WTC11 (cell line): ENCODE measurements at regions not wholly inside any gene's neighbourhood (a gene's known extent, or its start where the extent isn't known, plus 50 kb on each side); places are given as distances from the start of the nearest gene placed in this dataset.

Source experiments
- ATAC-seq: fragments of 200-7000 bp; cut with Tn5 transposase; 2 replicates; pipeline ENCODE4 v1.10.0; 2021; ENCODE audit warnings: mild to moderate bottlenecking, moderate library complexity
- CTCF ChIA-PET: fragments of 300-600 bp; sonication (Branson Sonifier 250); formaldehyde crosslinking; loops from one replicate; lab custom pipeline; 2021; ENCODE audit warnings: antibody characterized with exemption; lab: Charles Lee
- POLR2A ChIA-PET: fragments of 350-600 bp; sonication (Branson Sonifier 250); formaldehyde crosslinking; loops from one replicate; lab custom pipeline; 2021; ENCODE audit warnings: antibody characterized with exemption; lab: Charles Lee
- DNase-seq: peaks from one replicate; pipeline ENCODE4 v3.0.0; 2021; ENCODE audit warnings: low spot score
- H3K27ac Mint-ChIP-seq: 2 replicates; pipeline ENCODE4 v1.8.0; 2021; ENCODE audit warnings: mixed read lengths
- H3K27me3 Mint-ChIP-seq: 2 replicates; pipeline ENCODE4 v1.8.0; 2021; ENCODE audit warnings: low read depth, mild to moderate bottlenecking, moderate library complexity, mixed read lengths
- H3K36me3 Mint-ChIP-seq: 2 replicates; pipeline ENCODE4 v1.8.0; 2021; ENCODE audit warnings: mixed read lengths
- H3K4me1 Mint-ChIP-seq: 2 replicates; pipeline ENCODE4 v1.8.0; 2022; ENCODE audit warnings: mixed read lengths
- H3K4me3 Mint-ChIP-seq: 2 replicates; pipeline ENCODE4 v1.8.0; 2021; ENCODE audit warnings: mild to moderate bottlenecking, moderate library complexity, mixed read lengths
- H3K9me3 Mint-ChIP-seq: 2 replicates; pipeline ENCODE4 v1.8.0; 2021; ENCODE audit warnings: mixed read lengths
- ATF6 ChIP-seq: sonication (generic); formaldehyde crosslinking; IDR thresholded peaks from 2 replicates; pipeline ENCODE4 v1.8.1; 2023; ENCODE audit warnings: mild to moderate bottlenecking, missing genetic modification reagents
- CBFB ChIP-seq: sonication (generic); formaldehyde crosslinking; IDR thresholded peaks from 2 replicates; pipeline ENCODE4 v1.8.1; 2022; ENCODE audit warnings: mild to moderate bottlenecking, low read depth, missing genetic modification reagents
- CREB1 ChIP-seq: sonication (generic); formaldehyde crosslinking; IDR thresholded peaks from 2 replicates; pipeline ENCODE4 v1.8.0; 2023; ENCODE audit warnings: mild to moderate bottlenecking, missing genetic modification reagents
- ELF4 ChIP-seq: sonication (generic); formaldehyde crosslinking; IDR thresholded peaks from 2 replicates; pipeline ENCODE4 v1.8.1; 2022; ENCODE audit warnings: low read depth, mild to moderate bottlenecking, moderate library complexity, missing genetic modification reagents
- FOXK1 ChIP-seq: sonication (generic); formaldehyde crosslinking; IDR thresholded peaks from 2 replicates; pipeline ENCODE4 v1.8.0; 2022; ENCODE audit warnings: mild to moderate bottlenecking, moderate library complexity, missing genetic modification reagents
- FOXP1 ChIP-seq: sonication (generic); formaldehyde crosslinking; IDR thresholded peaks from 2 replicates; pipeline ENCODE4 v1.8.0; 2022; ENCODE audit warnings: missing genetic modification reagents, mild to moderate bottlenecking, moderate library complexity, borderline replicate concordance
- GABPB1 ChIP-seq: sonication (generic); formaldehyde crosslinking; IDR thresholded peaks from 2 replicates; pipeline ENCODE4 v1.8.1; 2023; ENCODE audit warnings: mild to moderate bottlenecking, missing genetic modification reagents
- GTF2I ChIP-seq: fragments of 250-450 bp; sonication (Bioruptor Pico); conservative IDR thresholded peaks from 2 replicates; pipeline ENCODE4 v1.4.0; 2021; ENCODE audit warnings: mild to moderate bottlenecking
- MXD4 ChIP-seq: fragments of 250-450 bp; sonication (Bioruptor Pico); IDR thresholded peaks from 2 replicates; pipeline ENCODE4 v1.8.0; 2021; ENCODE audit warnings: mild to moderate bottlenecking, moderate library complexity, borderline replicate concordance
- SMAD3 ChIP-seq: sonication (generic); formaldehyde crosslinking; IDR thresholded peaks from 2 replicates; pipeline ENCODE4 v1.8.0; 2022; ENCODE audit warnings: missing genetic modification reagents, mild to moderate bottlenecking, borderline replicate concordance
- SMAD4 ChIP-seq: sonication (generic); formaldehyde crosslinking; IDR thresholded peaks from 2 replicates; pipeline ENCODE4 v1.8.0; 2022; ENCODE audit warnings: mild to moderate bottlenecking, missing genetic modification reagents
- SOX15 ChIP-seq: fragments of 250-450 bp; sonication (Bioruptor Pico); IDR thresholded peaks from 2 replicates; pipeline ENCODE4 v1.9.0; 2021; ENCODE audit warnings: mild to moderate bottlenecking
- TCF7 ChIP-seq: sonication (generic); formaldehyde crosslinking; IDR thresholded peaks from 2 replicates; pipeline ENCODE4 v1.8.0; 2022; ENCODE audit warnings: mild to moderate bottlenecking, low read depth, missing genetic modification reagents, moderate library complexity
- ZNF121 ChIP-seq: sonication (generic); formaldehyde crosslinking; IDR thresholded peaks from 2 replicates; pipeline ENCODE4 v1.8.0; 2023; ENCODE audit warnings: missing genetic modification reagents
- ZNF219 ChIP-seq: sonication (generic); formaldehyde crosslinking; IDR thresholded peaks from 2 replicates; pipeline ENCODE4 v1.8.0; 2023; ENCODE audit warnings: missing genetic modification reagents, mild to moderate bottlenecking, borderline replicate concordance
- ZNF263 ChIP-seq: sonication (generic); formaldehyde crosslinking; IDR thresholded peaks from 2 replicates; pipeline ENCODE4 v1.8.1; 2022; ENCODE audit warnings: low read depth, mild to moderate bottlenecking, moderate library complexity, missing genetic modification reagents
- ZNF423 ChIP-seq: fragments of 250-450 bp; sonication (Bioruptor Pico); IDR thresholded peaks from 2 replicates; pipeline ENCODE4 v2.1.2; 2022; ENCODE audit warnings: mild to moderate bottlenecking, moderate library complexity
- ZNF671 ChIP-seq: fragments of 250-450 bp; sonication (Bioruptor Pico); IDR thresholded peaks from 2 replicates; pipeline ENCODE4 v1.8.0; 2021; ENCODE audit warnings: mild to moderate bottlenecking
- TF ChIP-seq, protein P1 (sequence below): sonication (generic); formaldehyde crosslinking; IDR thresholded peaks from 2 replicates; pipeline ENCODE4 v1.8.1; 2022; ENCODE audit warnings: mild to moderate bottlenecking, missing genetic modification reagents, moderate library complexity, borderline replicate concordance
- TF ChIP-seq, protein P2 (sequence below): sonication (generic); formaldehyde crosslinking; IDR thresholded peaks from 2 replicates; pipeline ENCODE4 v1.8.1; 2023; ENCODE audit warnings: mild to moderate bottlenecking, missing genetic modification reagents
- TF ChIP-seq, protein P3 (sequence below): sonication (generic); formaldehyde crosslinking; IDR thresholded peaks from 2 replicates; pipeline ENCODE4 v1.8.0; 2022; ENCODE audit warnings: mild to moderate bottlenecking, missing genetic modification reagents

DNA sequence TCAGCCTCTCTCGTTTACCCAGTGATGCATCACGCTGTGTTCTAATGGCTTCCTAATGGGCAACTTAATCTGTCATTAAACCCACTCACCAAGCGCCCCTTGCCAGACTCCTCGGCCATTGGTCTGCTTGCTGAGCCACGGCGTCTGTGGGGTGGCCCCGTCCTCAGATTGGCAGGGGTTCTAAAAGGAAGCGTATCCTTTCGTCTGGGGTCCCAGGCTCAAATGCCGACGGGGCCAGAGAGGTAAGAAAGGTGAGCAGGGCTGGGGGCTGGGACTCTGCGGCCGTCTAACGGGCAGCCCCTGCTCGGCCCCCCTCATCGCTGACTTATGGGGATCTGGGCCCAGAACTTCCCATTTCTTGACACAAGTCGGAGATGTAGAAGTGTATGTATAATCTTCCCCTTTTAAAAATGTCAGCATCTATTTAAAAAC lies 315.1 kb upstream of the PROK2 start:
- H3K36me3 Mint-ChIP-seq = no peaks in the 10 kb centered on the region; the same call in 1 of the 2 replicates
- peaks cover 32% of the 10 kb centered on the region for H3K27me3 Mint-ChIP-seq
- H3K4me3 Mint-ChIP-seq = peak overlapping the region; percentile 80
- no peaks in the 10 kb centered on the region for H3K9me3 Mint-ChIP-seq
- no peak for TF ChIP-seq ZNF219
- TF ChIP-seq SMAD3 (CRISPR knock-in tag) = no peak
- no peak for TF ChIP-seq ZNF263 (CRISPR knock-in tag)
- no peak for TF ChIP-seq TCF7 (CRISPR knock-in tag)
- no peak for TF ChIP-seq FOXP1 (CRISPR knock-in tag)
- no peak for TF ChIP-seq ATF6 (CRISPR knock-in tag)
- TF ChIP-seq CBFB (CRISPR knock-in tag) = no peak
- no peak for TF ChIP-seq SOX15 (CRISPR knock-in tag)
- no peak for TF ChIP-seq CREB1
- no peak for TF ChIP-seq FOXK1 (CRISPR knock-in tag)
- TF ChIP-seq ELF4 = no peak
- TF ChIP-seq GABPB1 (CRISPR knock-in tag) = no peak
- TF ChIP-seq, protein P1, sequence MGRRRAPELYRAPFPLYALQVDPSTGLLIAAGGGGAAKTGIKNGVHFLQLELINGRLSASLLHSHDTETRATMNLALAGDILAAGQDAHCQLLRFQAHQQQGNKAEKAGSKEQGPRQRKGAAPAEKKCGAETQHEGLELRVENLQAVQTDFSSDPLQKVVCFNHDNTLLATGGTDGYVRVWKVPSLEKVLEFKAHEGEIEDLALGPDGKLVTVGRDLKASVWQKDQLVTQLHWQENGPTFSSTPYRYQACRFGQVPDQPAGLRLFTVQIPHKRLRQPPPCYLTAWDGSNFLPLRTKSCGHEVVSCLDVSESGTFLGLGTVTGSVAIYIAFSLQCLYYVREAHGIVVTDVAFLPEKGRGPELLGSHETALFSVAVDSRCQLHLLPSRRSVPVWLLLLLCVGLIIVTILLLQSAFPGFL (CRISPR knock-in tag) = no peak
- TF ChIP-seq ZNF423 = no peak
- TF ChIP-seq ZNF671 = no peak
- no peak for TF ChIP-seq ZNF121
- no peak for TF ChIP-seq SMAD4 (CRISPR knock-in tag)
- TF ChIP-seq MXD4 (CRISPR knock-in tag) = no peak
- TF ChIP-seq, protein P2, sequence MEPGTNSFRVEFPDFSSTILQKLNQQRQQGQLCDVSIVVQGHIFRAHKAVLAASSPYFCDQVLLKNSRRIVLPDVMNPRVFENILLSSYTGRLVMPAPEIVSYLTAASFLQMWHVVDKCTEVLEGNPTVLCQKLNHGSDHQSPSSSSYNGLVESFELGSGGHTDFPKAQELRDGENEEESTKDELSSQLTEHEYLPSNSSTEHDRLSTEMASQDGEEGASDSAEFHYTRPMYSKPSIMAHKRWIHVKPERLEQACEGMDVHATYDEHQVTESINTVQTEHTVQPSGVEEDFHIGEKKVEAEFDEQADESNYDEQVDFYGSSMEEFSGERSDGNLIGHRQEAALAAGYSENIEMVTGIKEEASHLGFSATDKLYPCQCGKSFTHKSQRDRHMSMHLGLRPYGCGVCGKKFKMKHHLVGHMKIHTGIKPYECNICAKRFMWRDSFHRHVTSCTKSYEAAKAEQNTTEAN = no peak
- H3K27ac Mint-ChIP-seq = no peak overlapping the region
- POLR2A ChIA-PET = no interaction called here
- ATAC-seq (peak; percentile 58), DNase-seq (peak; percentile 23)
- CTCF ChIA-PET = interaction anchor here (1.0 to 1.7 kb wide), 3 partner anchors 17 to 170 kb away, joined by 4 to 7 read pairs (median 4); no protein-coding TSS in a partner anchor
- H3K4me1 Mint-ChIP-seq = peaks cover 21% of the 10 kb centered on the region

DNA sequence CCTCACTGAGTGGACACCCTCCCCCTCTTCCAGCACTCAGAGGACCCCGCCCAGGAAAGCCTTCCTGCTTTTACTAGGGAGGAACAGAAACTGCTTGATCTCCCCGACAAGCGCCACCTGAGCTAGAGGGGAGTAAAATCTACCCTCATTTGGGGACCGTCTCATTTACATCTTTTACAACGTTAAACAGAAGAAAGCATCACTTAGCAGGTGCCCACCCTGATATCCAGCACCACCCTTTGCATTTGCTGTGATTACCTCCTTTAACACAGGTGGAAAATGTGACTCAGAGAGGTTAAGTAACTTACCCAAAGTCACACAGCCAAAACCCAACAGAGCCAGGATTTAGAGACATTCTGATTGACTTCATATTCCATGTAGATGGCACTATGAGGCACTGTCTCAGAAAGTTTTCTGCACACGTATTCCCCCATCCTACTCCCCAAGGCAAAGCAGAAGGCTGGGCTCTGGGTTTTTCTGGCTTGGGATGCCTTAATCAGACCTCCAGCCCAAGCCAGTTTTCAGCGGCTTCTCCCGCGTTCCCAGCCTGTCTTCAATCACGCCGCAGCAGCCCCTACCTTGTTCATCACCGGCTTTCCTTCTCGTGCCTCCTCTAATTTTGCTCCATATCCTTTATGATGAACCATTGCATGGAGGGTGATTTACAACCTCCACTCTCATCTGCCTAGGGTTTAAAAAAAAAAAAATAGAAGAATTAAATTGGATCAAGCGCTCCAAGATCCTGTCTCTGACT lies 314.6 kb upstream of the PROK2 start:
- ATAC-seq (peak; percentile 13), DNase-seq (no peak)
- no peak overlapping the region for H3K27ac Mint-ChIP-seq
- peaks cover 32% of the 10 kb centered on the region for H3K27me3 Mint-ChIP-seq
- H3K36me3 Mint-ChIP-seq = no peaks in the 10 kb centered on the region; the same call in 1 of the 2 replicates
- peak overlapping the region; percentile 80 for H3K4me3 Mint-ChIP-seq
- H3K9me3 Mint-ChIP-seq = no peaks in the 10 kb centered on the region
- peak; percentile 69; the same call in 1 of the 2 replicates for TF ChIP-seq GTF2I
- TF ChIP-seq, protein P3, sequence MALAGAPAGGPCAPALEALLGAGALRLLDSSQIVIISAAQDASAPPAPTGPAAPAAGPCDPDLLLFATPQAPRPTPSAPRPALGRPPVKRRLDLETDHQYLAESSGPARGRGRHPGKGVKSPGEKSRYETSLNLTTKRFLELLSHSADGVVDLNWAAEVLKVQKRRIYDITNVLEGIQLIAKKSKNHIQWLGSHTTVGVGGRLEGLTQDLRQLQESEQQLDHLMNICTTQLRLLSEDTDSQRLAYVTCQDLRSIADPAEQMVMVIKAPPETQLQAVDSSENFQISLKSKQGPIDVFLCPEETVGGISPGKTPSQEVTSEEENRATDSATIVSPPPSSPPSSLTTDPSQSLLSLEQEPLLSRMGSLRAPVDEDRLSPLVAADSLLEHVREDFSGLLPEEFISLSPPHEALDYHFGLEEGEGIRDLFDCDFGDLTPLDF (CRISPR knock-in tag) = no peak
- H3K4me1 Mint-ChIP-seq = peaks cover 24% of the 10 kb centered on the region
- ChIA-PET CTCF (interaction anchor here (1.7 kb wide), 1 partner anchor 144 kb away, joined by 7 read pairs; no protein-coding TSS in a partner anchor), POLR2A (no interaction called here)
